GM23248 (cell line): ENCODE measurements at regions not wholly inside any gene's neighbourhood (a gene's known extent, or its start where the extent isn't known, plus 50 kb on each side); places are given as distances from the start of the nearest gene placed in this dataset.

Source experiments
- EZH2 ChIP-seq: fragments of 200-600 bp; sonication (generic); IDR thresholded peaks from 2 replicates; pipeline ENCODE4 v1.6.1; 2018; ENCODE audit warnings: antibody characterized with exemption, mild to moderate bottlenecking; ENCODE audit not compliant: insufficient read depth, poor library complexity, severe bottlenecking
- EZH2phosphoT487 ChIP-seq: fragments of 200-600 bp; sonication (generic); IDR thresholded peaks from 2 replicates; pipeline ENCODE4 v1.6.1; 2018; ENCODE audit warnings: antibody characterized with exemption, moderate library complexity, mild to moderate bottlenecking, low read depth; ENCODE audit not compliant: insufficient read depth

GRCh38 chr3:109927726-109928125, 590.4 kb upstream of the DPPA4 start:
- TF ChIP-seq EZH2: no peak
- TF ChIP-seq EZH2phosphoT487: no peak
